ENCODE measurements at regions not wholly inside any gene's neighbourhood (a gene's known extent, or its start where the extent isn't known, plus 50 kb on each side); places are given as distances from the start of the nearest gene placed in this dataset.

- Mint-ChIP-seq H3K4me3 (no peak overlapping the region), H3K9me3 (ENCODE audit: low read depth) (no peaks in the 10 kb centered on the region), H3K4me1 (no peaks in the 10 kb centered on the region), H3K27me3 (peaks cover under 1% of the 10 kb centered on the region), H3K36me3 (ENCODE audit: low read depth) (no peaks in the 10 kb centered on the region), H3K27ac (no peak overlapping the region)
- DNase-seq (no peak), ATAC-seq (no peak)
- intact Hi-C loops (cut with DNase I, micrococcal nuclease), result no loop called here
- ChIA-PET CTCF (interaction anchor here (1.0 kb wide), 1 partner anchor 33 kb away, joined by 3 read pairs; no protein-coding TSS in a partner anchor), POLR2A (no interaction called here)
Observed at GRCh38 chr3:34292605-34293300, 494.3 kb downstream of the PDCD6IP start.

DNA sequence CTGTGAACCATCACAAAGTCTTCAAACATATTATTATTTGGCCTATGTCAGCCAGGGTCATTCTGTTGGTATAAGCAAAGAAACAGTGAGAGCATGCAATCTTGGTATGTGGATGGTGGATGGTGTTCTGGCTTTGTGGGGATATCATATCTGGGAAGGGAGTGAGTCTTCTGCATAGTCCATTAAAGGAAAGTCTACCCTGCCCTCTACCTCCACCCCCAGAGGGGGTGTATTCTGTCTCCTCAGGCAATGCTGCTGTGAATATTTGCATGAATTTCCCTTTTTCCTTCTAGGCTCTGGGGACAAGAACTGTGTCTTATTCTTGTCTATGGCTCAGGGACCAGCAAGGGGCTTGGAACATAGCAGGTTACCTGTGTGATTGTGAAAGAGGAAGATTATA, 495.8 kb downstream of the PDCD6IP start:
- Mint-ChIP-seq H3K4me3 (no peak overlapping the region), H3K9me3 (ENCODE audit: low read depth) (no peaks in the 10 kb centered on the region), H3K27me3 (peaks cover 4% of the 10 kb centered on the region), H3K36me3 (ENCODE audit: low read depth) (no peaks in the 10 kb centered on the region), H3K27ac (no peak overlapping the region), H3K4me1 (no peaks in the 10 kb centered on the region)
- intact Hi-C loops (cut with DNase I, micrococcal nuclease), result no loop called here
- CTCF ChIA-PET, result no interaction called here
- ATAC-seq (no peak), DNase-seq (no peak)
- POLR2A ChIA-PET, result no interaction called here

DNA sequence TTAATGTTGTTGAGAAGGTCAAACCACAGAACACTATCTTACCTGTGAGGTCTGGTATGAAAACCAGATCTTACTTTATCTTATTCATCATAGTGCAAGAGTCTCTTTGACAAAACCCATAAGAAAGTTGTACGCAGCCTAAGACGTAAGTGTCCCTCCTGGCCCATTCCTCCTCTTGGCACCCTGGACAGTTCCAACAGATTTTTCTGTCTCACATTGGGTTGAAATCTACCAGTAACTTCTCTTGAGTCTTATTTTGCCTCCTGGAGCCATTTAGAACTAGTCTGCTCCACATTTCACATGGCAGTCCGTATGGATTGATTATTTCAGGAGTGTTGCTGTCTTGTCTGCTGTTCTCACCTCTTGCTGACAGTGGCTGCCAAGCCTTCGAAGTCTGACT, 498.4 kb downstream of the PDCD6IP start:
- Mint-ChIP-seq H3K9me3 (ENCODE audit: low read depth) (no peaks in the 10 kb centered on the region), H3K36me3 (ENCODE audit: low read depth) (no peaks in the 10 kb centered on the region), H3K27me3 (peaks cover 4% of the 10 kb centered on the region), H3K4me1 (no peaks in the 10 kb centered on the region), H3K27ac (no peak overlapping the region), H3K4me3 (no peak overlapping the region)
- ChIA-PET CTCF (no interaction called here), POLR2A (no interaction called here)
- DNase-seq (no peak), ATAC-seq (no peak)
- intact Hi-C loops (cut with DNase I, micrococcal nuclease), result no loop called here

DNA sequence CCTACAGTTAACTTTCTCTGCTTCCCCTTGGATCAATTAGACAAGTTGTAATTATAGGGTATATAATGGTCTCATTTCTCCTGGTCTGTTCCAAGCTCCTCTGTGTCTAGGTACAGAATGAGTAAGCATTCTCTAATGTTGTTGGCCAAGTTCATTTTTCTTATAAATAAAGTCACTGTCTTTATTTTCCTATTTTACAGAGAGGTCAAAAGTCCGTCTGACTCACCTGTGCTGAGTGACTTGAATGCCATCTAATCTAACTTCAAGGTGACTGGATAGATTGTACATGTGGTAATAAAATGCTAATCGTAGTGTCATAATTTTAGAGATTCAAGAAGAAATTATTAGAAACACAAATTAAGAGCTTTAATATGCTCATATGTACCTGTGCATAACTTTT, 500.2 kb downstream of the PDCD6IP start:
- H3K9me3 Mint-ChIP-seq (ENCODE audit: low read depth), result no peaks in the 10 kb centered on the region
- intact Hi-C loops (cut with DNase I, micrococcal nuclease), result no loop called here
- H3K4me1 Mint-ChIP-seq, result no peaks in the 10 kb centered on the region
- H3K36me3 Mint-ChIP-seq (ENCODE audit: low read depth), result no peaks in the 10 kb centered on the region
- no peak overlapping the region for H3K27ac Mint-ChIP-seq
- CTCF ChIA-PET, result interaction anchor here (1.0 kb wide), 1 partner anchor 20 kb away, joined by 4 read pairs; no protein-coding TSS in a partner anchor
- POLR2A ChIA-PET, result no interaction called here
- no peak for ATAC-seq
- no peak for DNase-seq
- H3K27me3 Mint-ChIP-seq, result peaks cover 4% of the 10 kb centered on the region
- H3K4me3 Mint-ChIP-seq, result no peak overlapping the region

DNA sequence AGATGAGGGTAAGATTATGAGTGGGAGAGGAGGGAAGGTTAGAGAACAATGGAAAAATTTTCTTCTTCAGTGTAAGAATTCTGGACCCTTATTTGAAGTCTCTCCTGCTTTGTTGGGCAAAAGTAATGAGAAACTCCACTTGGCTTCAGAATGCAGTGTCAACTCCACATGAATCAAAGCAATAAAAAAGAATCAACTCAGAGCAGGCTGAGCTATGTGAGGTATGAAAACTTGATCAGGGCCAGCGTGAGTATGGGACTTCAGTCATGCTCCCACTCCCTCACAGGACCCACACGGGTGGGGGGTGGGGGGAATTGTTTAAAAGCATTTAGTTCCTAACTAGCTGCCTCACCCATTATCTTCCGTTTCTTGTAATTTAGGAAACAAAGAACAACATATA, 502.2 kb downstream of the PDCD6IP start:
- ATAC-seq (no peak), DNase-seq (no peak)
- no peaks in the 10 kb centered on the region for H3K36me3 Mint-ChIP-seq (ENCODE audit: low read depth)
- H3K4me3 Mint-ChIP-seq, result no peak overlapping the region
- no peak overlapping the region for H3K27ac Mint-ChIP-seq
- intact Hi-C loops (cut with DNase I, micrococcal nuclease), result no loop called here
- no peaks in the 10 kb centered on the region for H3K9me3 Mint-ChIP-seq (ENCODE audit: low read depth)
- ChIA-PET POLR2A (no interaction called here), CTCF (interaction anchor here (0.8 kb wide), 1 partner anchor 13 kb away, joined by 4 read pairs; no protein-coding TSS in a partner anchor)
- H3K27me3 Mint-ChIP-seq, result peaks cover 4% of the 10 kb centered on the region
- no peaks in the 10 kb centered on the region for H3K4me1 Mint-ChIP-seq

- intact Hi-C loops (cut with DNase I, micrococcal nuclease), result no loop called here
- ChIA-PET CTCF (interaction anchor here (0.6 to 0.8 kb wide), 2 partner anchors 14 to 62 kb away, joined by 3 to 4 read pairs; no protein-coding TSS in a partner anchor), POLR2A (no interaction called here)
- Mint-ChIP-seq H3K9me3 (ENCODE audit: low read depth) (no peaks in the 10 kb centered on the region), H3K27me3 (peaks cover 4% of the 10 kb centered on the region), H3K4me3 (no peak overlapping the region), H3K27ac (no peak overlapping the region), H3K4me1 (no peaks in the 10 kb centered on the region), H3K36me3 (ENCODE audit: low read depth) (no peaks in the 10 kb centered on the region)
- ATAC-seq (no peak), DNase-seq (no peak)
Observed at GRCh38 chr3:34301313-34301712, 502.9 kb downstream of the PDCD6IP start.

GRCh38 chr3:34305266-34305665, 506.8 kb downstream of the PDCD6IP start:
- Mint-ChIP-seq H3K27ac (no peak overlapping the region), H3K4me3 (no peak overlapping the region), H3K4me1 (no peaks in the 10 kb centered on the region), H3K27me3 (no peaks in the 10 kb centered on the region), H3K9me3 (ENCODE audit: low read depth) (peaks cover 7% of the 10 kb centered on the region), H3K36me3 (ENCODE audit: low read depth) (no peaks in the 10 kb centered on the region)
- ChIA-PET POLR2A (no interaction called here), CTCF (no interaction called here)
- ATAC-seq (no peak), DNase-seq (no peak)
- intact Hi-C loops (cut with DNase I, micrococcal nuclease), result no loop called here

DNA sequence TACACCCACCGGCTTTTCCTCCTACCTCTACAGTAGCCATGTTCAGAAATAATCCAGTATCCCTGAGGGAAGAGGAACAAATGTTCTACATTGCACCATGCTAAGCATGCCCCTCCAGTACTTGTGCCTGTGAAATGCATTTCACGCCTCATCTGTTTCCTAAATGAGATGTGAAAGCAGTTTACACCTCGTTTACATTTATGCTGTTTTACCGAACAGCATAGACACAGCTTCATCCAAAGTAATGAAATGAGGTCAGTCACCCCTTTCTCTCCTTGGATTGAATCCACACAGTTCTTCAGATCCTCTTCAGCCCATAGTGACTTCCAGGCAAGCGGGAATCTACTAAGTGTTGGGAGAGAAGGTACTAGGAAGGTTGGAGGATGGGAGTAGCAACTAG, 514.3 kb downstream of the PDCD6IP start:
- no peak overlapping the region for H3K27ac Mint-ChIP-seq
- ATAC-seq (no peak), DNase-seq (no peak)
- peaks cover 7% of the 10 kb centered on the region for H3K9me3 Mint-ChIP-seq (ENCODE audit: low read depth)
- no peaks in the 10 kb centered on the region for H3K36me3 Mint-ChIP-seq (ENCODE audit: low read depth)
- ChIA-PET CTCF (no interaction called here), POLR2A (no interaction called here)
- H3K4me3 Mint-ChIP-seq, result no peak overlapping the region
- intact Hi-C loops (cut with DNase I, micrococcal nuclease), result no loop called here
- no peaks in the 10 kb centered on the region for H3K27me3 Mint-ChIP-seq
- H3K4me1 Mint-ChIP-seq, result no peaks in the 10 kb centered on the region

DNA sequence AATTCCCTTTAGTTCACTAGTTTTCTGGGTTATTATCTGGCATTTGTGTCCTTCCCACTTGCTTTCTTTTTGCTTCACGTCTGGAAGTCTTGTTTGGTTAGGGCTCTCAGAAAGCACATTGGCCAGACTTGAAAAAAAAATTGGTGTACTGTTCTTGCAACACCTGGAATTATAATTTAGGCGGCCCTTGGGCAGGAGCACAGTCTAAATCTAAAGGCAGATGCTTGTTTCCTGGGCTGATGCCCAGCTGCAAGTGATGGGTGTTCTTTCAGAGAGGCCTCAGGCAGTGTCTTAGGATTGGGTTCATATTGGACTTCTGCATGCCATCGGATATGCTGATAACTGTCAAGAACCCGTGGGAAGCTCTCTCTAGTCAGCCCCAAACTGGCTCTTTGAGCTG, 521.5 kb downstream of the PDCD6IP start:
- H3K4me3 Mint-ChIP-seq, result no peak overlapping the region
- no peak for ATAC-seq
- H3K9me3 Mint-ChIP-seq (ENCODE audit: low read depth), result peaks cover 2% of the 10 kb centered on the region
- H3K27ac Mint-ChIP-seq, result no peak overlapping the region
- H3K27me3 Mint-ChIP-seq, result peaks cover 2% of the 10 kb centered on the region
- ChIA-PET POLR2A (no interaction called here), CTCF (interaction anchor here (1.2 kb wide), 1 partner anchor 21 kb away, joined by 4 read pairs; no protein-coding TSS in a partner anchor)
- intact Hi-C loops (cut with DNase I, micrococcal nuclease), result no loop called here
- no peak for DNase-seq
- no peaks in the 10 kb centered on the region for H3K36me3 Mint-ChIP-seq (ENCODE audit: low read depth)
- H3K4me1 Mint-ChIP-seq, result no peaks in the 10 kb centered on the region

- CTCF ChIA-PET, result no interaction called here
- no peak overlapping the region for H3K27ac Mint-ChIP-seq
- intact Hi-C loops (cut with DNase I, micrococcal nuclease), result no loop called here
- peaks cover 2% of the 10 kb centered on the region for H3K27me3 Mint-ChIP-seq
- DNase-seq, result no peak
- no peaks in the 10 kb centered on the region for H3K36me3 Mint-ChIP-seq (ENCODE audit: low read depth)
- no peaks in the 10 kb centered on the region for H3K9me3 Mint-ChIP-seq (ENCODE audit: low read depth)
- no peaks in the 10 kb centered on the region for H3K4me1 Mint-ChIP-seq
- POLR2A ChIA-PET, result no interaction called here
- ATAC-seq, result no peak
- no peak overlapping the region for H3K4me3 Mint-ChIP-seq
Observed at GRCh38 chr3:34323517-34323916, 525.1 kb downstream of the PDCD6IP start.

- no peaks in the 10 kb centered on the region for H3K36me3 Mint-ChIP-seq (ENCODE audit: low read depth)
- intact Hi-C loops (cut with DNase I, micrococcal nuclease), result no loop called here
- H3K4me3 Mint-ChIP-seq, result no peak overlapping the region
- H3K27me3 Mint-ChIP-seq, result no peaks in the 10 kb centered on the region
- CTCF ChIA-PET, result no interaction called here
- no peaks in the 10 kb centered on the region for H3K4me1 Mint-ChIP-seq
- no peak overlapping the region for H3K27ac Mint-ChIP-seq
- POLR2A ChIA-PET, result no interaction called here
- no peaks in the 10 kb centered on the region for H3K9me3 Mint-ChIP-seq (ENCODE audit: low read depth)
- DNase-seq (no peak), ATAC-seq (no peak)
Observed at GRCh38 chr3:34346656-34347055, 548.2 kb downstream of the PDCD6IP start.

GRCh38 chr3:34351882-34352777, 553.7 kb downstream of the PDCD6IP start:
- ATAC-seq (no peak), DNase-seq (no peak)
- Mint-ChIP-seq H3K36me3 (ENCODE audit: low read depth) (no peaks in the 10 kb centered on the region), H3K27ac (no peak overlapping the region), H3K4me3 (no peak overlapping the region), H3K4me1 (no peaks in the 10 kb centered on the region), H3K9me3 (ENCODE audit: low read depth) (no peaks in the 10 kb centered on the region), H3K27me3 (no peaks in the 10 kb centered on the region)
- POLR2A ChIA-PET, result no interaction called here
- intact Hi-C loops (cut with DNase I, micrococcal nuclease), result no loop called here
- CTCF ChIA-PET, result no interaction called here
